Mucosa of descending colon (tissue), 3 donors: ENCODE measurements at regions not wholly inside any gene's neighbourhood (a gene's known extent, or its start where the extent isn't known, plus 50 kb on each side); places are given as distances from the start of the nearest gene placed in this dataset.

Source experiments
- ATAC-seq: fragments of 200-7000 bp; cut with Tn5 transposase; one replicate; pipeline ENCODE4 v1.9.1; 2020; ENCODE audit warnings: mild to moderate bottlenecking, moderate library complexity
- DNase-seq, 3 donors: peaks; one replicate each; pipeline ENCODE4 v3.0.0-alpha.2; 2020
- H3K36me3 ChIP-seq: fragments of 200-600 bp; one replicate; pipeline ENCODE4 v1.8.0; 2021; ENCODE audit warnings: low read depth, mild to moderate bottlenecking
- H3K4me1 ChIP-seq: fragments of 200-600 bp; one replicate; pipeline ENCODE4 v1.8.0; 2021; ENCODE audit warnings: low read depth, mild to moderate bottlenecking
- H3K4me3 ChIP-seq: fragments of 200-600 bp; one replicate; pipeline ENCODE4 v1.8.0; 2021; ENCODE audit warnings: mild to moderate bottlenecking
- H3K9me3 ChIP-seq: fragments of 200-600 bp; one replicate; pipeline ENCODE4 v1.8.0; 2021; ENCODE audit warnings: mild to moderate bottlenecking
- CTCF ChIP-seq: fragments of 200-600 bp; IDR thresholded peaks from one replicate; pipeline ENCODE4 v1.8.0; 2022; ENCODE audit warnings: antibody characterized with exemption, mild to moderate bottlenecking
- intact Hi-C, 2 donors: fragments of 100-400 bp; cut with DNase I in 1 of 2; cut with micrococcal nuclease in 1 of 2; formaldehyde crosslinking; loops; one replicate each; pipeline versions ENCODE4 v1.11.0 to v1.11.1; 2022; cut with DNase I, micrococcal nuclease
- donor health status: DM: no; HTN: no; CAD: no; lungs with moderate emphysema.
- donor health status: DM: no; HTN: no; CAD: no.
- donor health status: DM: no; HTN: yes; CAD: no.

DNA sequence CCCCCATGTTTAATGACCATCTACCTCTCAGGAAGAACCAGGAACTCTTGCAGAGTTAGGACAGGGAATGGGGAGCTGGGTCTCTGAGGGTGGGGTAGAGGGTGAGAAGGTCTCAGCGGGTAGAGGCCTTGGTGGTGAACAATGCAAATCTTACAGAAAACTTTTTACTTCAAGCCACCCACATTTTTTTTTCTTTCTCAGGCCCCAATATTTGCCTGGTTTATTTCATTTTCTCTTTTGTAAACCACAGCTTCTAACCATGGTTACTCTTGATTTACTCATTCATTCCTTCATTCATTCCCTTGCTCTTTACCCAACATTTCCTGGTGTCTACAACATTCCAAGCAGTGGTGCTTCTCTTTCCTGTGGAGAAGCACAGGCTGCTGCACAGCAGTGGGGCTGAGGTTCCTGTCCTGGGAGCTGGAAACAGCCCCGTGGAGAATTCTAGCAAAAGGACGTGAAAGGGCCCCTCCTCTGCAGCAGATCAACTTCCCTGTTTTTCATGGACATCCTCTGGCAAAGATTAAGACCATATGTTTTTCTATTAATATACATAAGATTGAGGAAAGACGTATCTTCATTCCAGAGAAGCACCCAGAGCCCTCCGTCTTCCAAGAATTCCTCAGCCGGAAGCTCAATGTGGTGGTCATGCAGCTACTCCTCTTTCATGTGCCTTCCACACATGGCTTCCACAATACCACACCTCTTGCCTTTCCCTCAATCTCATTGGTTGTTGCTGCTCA is 224.4 kb upstream of the SESN3 start:
- no peaks in the 10 kb centered on the region for H3K9me3 ChIP-seq
- ATAC-seq, result no peak
- DNase-seq, result no peak

DNA sequence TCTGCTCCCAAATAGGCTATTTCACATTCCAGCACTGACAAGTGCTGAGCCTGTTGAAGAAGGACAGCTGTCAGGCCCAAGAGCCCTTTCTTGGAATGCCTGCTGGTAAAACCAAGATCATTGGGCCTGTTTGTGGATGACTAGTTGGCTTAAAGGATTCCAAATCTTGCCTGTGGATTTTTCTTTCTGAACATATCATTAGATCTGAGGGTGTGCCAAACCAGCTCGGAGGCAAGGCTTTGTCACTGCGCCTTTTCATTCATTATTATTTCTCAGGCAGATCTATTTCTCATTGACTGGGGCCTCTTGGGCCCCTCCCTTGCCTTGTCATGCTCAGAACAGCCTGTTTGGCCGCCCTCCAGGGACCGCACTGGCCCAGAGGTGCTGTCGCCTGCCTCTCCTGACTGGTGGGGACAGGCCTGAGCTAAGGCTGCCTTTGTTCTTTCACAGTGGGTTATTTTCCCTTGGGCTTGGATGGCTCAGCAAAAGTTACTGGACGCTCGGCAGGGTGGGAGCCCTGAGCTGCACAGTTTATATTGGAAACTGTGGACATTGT is 222.7 kb upstream of the SESN3 start:
- no peaks in the 10 kb centered on the region for H3K36me3 ChIP-seq
- intact Hi-C loops, result no loop called here
- H3K4me1 ChIP-seq, result no peaks in the 10 kb centered on the region
- no peak for TF ChIP-seq CTCF
- H3K4me3 ChIP-seq, result no peak overlapping the region
- DNase-seq, result no peak
- ATAC-seq, result no peak
- H3K9me3 ChIP-seq, result no peaks in the 10 kb centered on the region

More for the DNA sequence above, 224.4 kb upstream of the SESN3 start:
- no peaks in the 10 kb centered on the region for H3K4me1 ChIP-seq
- intact Hi-C loops, result no loop called here
- no peak overlapping the region for H3K4me3 ChIP-seq
- no peaks in the 10 kb centered on the region for H3K36me3 ChIP-seq
- TF ChIP-seq CTCF, result no peak

DNA sequence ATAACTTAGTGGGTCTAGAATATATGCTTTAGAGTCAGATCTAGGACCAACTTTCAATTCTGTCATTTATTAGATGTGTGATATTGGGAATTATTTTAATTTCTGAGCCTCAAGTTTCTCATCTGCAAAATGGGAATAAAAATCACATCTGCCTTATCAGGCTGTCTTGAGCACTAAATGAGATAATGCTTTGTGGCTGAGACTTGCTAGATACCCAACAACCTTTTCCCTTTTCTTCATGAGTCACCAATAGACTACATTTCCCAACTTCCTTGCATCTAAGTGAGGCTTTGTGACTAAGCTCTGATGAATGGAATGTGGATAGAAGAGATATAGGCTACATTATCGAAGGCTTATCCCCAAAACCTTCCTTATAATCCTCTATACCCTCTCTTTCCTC is 220.7 kb upstream of the SESN3 start:
- no peak for DNase-seq
- no peak for TF ChIP-seq CTCF
- no peaks in the 10 kb centered on the region for H3K36me3 ChIP-seq
- no peak for ATAC-seq
- intact Hi-C loops, result no loop called here
- no peak overlapping the region for H3K4me3 ChIP-seq
- no peaks in the 10 kb centered on the region for H3K9me3 ChIP-seq
- H3K4me1 ChIP-seq, result no peaks in the 10 kb centered on the region

DNA sequence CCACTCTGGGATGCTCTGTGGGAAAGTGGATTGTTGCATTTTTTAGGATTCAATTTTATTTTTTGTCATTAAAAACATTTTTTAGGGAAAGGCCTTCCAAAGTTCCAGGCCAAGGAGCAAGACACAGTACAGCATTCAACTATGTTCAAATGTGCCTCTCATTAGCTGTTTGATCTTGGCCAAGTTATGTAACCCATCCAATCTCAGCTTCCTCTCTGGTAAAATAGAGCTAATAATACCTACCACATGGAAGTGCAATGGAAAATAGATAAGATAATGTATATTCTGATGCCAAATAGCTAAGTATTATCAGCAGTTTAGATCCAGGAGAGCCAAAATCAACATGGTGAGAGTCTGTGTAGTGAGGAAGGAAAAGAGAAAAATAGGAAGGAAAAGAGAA is 220.3 kb upstream of the SESN3 start:
- DNase-seq (no peak), ATAC-seq (no peak)
- no peaks in the 10 kb centered on the region for H3K9me3 ChIP-seq
- intact Hi-C loops, result no loop called here
- H3K4me3 ChIP-seq, result no peak overlapping the region
- no peak for TF ChIP-seq CTCF
- H3K4me1 ChIP-seq, result no peaks in the 10 kb centered on the region
- no peaks in the 10 kb centered on the region for H3K36me3 ChIP-seq

- no peak for ATAC-seq
These were observed 219.6 kb upstream of the SESN3 start for GRCh38 chr11:95450547-95451123.

More at GRCh38 chr11:95450547-95451123, 219.6 kb upstream of the SESN3 start:
- Histone ChIP-seq H3K4me3 (no peak overlapping the region), H3K9me3 (no peaks in the 10 kb centered on the region), H3K4me1 (no peaks in the 10 kb centered on the region), H3K36me3 (no peaks in the 10 kb centered on the region)
- no peak for TF ChIP-seq CTCF
- intact Hi-C loops, result no loop called here
- no peak for DNase-seq
